Kidney (tissue), 13 donors: ENCODE measurements at regions not wholly inside any gene's neighbourhood (a gene's known extent, or its start where the extent isn't known, plus 50 kb on each side); places are given as distances from the start of the nearest gene placed in this dataset.

Experiments used
- DNase-seq, 5 donors: peaks; one replicate each; pipeline ENCODE4 v3.0.0-alpha.2; 2013 to 2020
- FAIRE-seq: peaks from 2 replicates; lab custom pipeline; 2012; peaks lifted over from hg19 to GRCh38; lab: Jason Lieb, UNC
- H3K27ac ChIP-seq, 2 donors: one replicate each; pipeline ENCODE4 v1.7.0; 2013; ENCODE audit warnings: low read depth in 2 of 2, low read length in 2 of 2, inconsistent platforms in 1 of 2
- H3K27me3 ChIP-seq: one replicate; pipeline ENCODE4 v1.7.1; 2013; ENCODE audit warnings: low read length, inconsistent platforms; ENCODE audit not compliant: control insufficient read depth, insufficient read depth
- H3K36me3 ChIP-seq, 3 donors: one replicate each; pipeline versions ENCODE4 v1.7.0 to v1.7.1; 2013; ENCODE audit warnings: low read length in 3 of 3, control low read depth in 1 of 3, inconsistent platforms in 1 of 3; ENCODE audit not compliant: insufficient read depth in 3 of 3, control insufficient read depth in 2 of 3
- H3K4me1 ChIP-seq, 3 donors: one replicate each; pipeline versions ENCODE4 v1.7.0 to v1.7.1; 2013; ENCODE audit warnings: low read length in 3 of 3, inconsistent platforms in 1 of 3, low read depth in 1 of 3; ENCODE audit not compliant: control insufficient read depth in 2 of 3, insufficient read depth in 2 of 3
- H3K4me3 ChIP-seq, 3 donors: one replicate each; pipeline versions ENCODE4 v1.7.0 to v1.8.1; 2013; ENCODE audit warnings: low read length in 3 of 3, control low read depth in 1 of 3, inconsistent platforms in 1 of 3
- H3K9ac ChIP-seq, 3 donors: one replicate each; pipeline versions ENCODE4 v1.7.0 to v1.7.1; 2013; ENCODE audit warnings: low read length in 3 of 3, control low read depth in 1 of 3, inconsistent platforms in 1 of 3
- H3K9me3 ChIP-seq, 3 donors: one replicate each; pipeline versions ENCODE4 v1.7.0 to v1.7.1; 2013; ENCODE audit warnings: low read length in 3 of 3, control low read depth in 1 of 3, inconsistent platforms in 1 of 3; ENCODE audit not compliant: control insufficient read depth in 2 of 3, insufficient read depth in 1 of 3
- intact Hi-C: fragments of 100-400 bp; cut with DNase I; formaldehyde crosslinking; loops from one replicate; pipeline ENCODE4 v1.11.1; 2022
- TF ChIP-seq, protein P1 (sequence below): IDR thresholded peaks from 3 replicates; pipeline ENCODE4 v1.5.1; 2012; ENCODE audit warnings: mild to moderate bottlenecking, moderate library complexity, borderline replicate concordance; ENCODE audit not compliant: insufficient read depth; ENCODE audit errors: extremely low read depth
- donor health status: control.
- donor health status: control.
- donor health status: control.
- donor health status: control.
- donor health status: control.
- donor health status: DM: yes; HTN: yes; CAD: no.
- donor health status: Normal renal cell carcinoma (clear cell type).

DNA sequence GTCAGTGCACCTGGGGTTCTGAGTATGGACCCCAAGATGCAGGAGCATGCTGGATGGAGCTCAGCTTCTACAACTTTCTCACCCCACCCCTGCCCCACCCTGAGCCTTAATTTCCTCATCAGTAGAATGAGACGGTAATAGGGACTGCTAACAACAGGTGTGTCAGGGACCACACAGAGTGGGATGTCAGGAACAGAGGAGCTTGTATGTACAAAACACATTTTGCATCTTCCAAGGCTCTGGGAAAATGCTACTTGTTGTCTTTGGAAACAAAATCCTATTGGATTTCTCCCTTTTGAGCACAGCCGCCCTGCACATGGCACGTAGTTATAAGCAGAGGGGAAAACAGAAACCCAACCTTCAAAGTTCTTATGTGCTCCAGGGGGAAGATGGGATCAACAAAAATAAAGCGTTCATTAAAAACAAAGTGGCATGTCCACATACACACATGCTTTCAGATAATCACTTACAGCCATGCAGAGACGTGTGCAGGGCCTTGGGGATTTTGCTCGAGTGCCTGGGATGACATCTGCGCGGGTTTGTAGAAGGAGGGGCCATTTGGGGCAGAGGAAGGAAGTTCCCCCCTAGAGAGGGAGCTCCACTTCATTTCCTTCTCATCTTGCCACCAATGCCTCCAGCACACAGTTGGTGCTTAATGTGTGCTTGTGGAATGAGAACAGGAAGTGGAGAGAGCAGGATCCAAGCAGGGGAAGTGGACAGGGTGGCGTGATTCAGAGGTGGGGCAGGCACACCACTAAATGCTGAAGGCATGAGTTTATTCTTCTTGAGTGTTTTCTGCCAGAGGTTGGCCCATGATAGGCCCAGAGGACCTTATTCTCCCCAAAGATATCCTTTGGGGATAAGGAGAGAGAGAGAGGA is 138.9 kb downstream of the SMIM20 start:
- no peak overlapping the region for H3K4me3 ChIP-seq
- no peaks in the 10 kb centered on the region for H3K9me3 ChIP-seq
- no peaks in the 10 kb centered on the region for H3K4me1 ChIP-seq
- no peaks in the 10 kb centered on the region for H3K36me3 ChIP-seq
- H3K9ac ChIP-seq = no peak overlapping the region
- no peak overlapping the region for H3K27ac ChIP-seq
- TF ChIP-seq, protein P1, sequence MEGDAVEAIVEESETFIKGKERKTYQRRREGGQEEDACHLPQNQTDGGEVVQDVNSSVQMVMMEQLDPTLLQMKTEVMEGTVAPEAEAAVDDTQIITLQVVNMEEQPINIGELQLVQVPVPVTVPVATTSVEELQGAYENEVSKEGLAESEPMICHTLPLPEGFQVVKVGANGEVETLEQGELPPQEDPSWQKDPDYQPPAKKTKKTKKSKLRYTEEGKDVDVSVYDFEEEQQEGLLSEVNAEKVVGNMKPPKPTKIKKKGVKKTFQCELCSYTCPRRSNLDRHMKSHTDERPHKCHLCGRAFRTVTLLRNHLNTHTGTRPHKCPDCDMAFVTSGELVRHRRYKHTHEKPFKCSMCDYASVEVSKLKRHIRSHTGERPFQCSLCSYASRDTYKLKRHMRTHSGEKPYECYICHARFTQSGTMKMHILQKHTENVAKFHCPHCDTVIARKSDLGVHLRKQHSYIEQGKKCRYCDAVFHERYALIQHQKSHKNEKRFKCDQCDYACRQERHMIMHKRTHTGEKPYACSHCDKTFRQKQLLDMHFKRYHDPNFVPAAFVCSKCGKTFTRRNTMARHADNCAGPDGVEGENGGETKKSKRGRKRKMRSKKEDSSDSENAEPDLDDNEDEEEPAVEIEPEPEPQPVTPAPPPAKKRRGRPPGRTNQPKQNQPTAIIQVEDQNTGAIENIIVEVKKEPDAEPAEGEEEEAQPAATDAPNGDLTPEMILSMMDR = no peak
- intact Hi-C loops = no loop called here
- FAIRE-seq = no peak
- H3K27me3 ChIP-seq = no peaks in the 10 kb centered on the region
- no peak for DNase-seq

DNA sequence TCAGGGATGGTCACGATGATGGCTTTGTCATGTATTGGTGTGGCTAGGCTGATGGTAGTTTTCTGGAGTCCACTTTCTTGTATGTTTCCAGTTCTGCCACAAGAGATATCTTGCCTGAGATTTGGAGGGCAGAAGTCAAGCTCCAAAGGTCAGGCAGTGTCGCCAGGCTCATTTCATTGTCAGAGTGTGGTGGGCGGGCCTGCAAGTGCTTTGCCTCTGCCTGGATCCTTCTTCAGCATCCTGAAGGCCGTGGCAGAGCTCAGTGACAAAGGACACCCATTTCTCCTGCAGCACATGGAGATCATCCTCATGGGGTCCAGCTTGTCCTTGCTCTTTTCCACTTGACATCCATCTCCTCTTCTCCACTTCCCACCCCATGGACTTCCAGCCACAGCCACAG is 139.7 kb downstream of the SMIM20 start:
- TF ChIP-seq, protein P1 = no peak
- no peak overlapping the region for H3K4me3 ChIP-seq
- no peaks in the 10 kb centered on the region for H3K4me1 ChIP-seq
- H3K27ac ChIP-seq = no peak overlapping the region
- DNase-seq = no peak
- H3K27me3 ChIP-seq = no peaks in the 10 kb centered on the region
- intact Hi-C loops = no loop called here
- no peak for FAIRE-seq
- H3K9me3 ChIP-seq = no peaks in the 10 kb centered on the region
- no peak overlapping the region for H3K9ac ChIP-seq
- H3K36me3 ChIP-seq = no peaks in the 10 kb centered on the region

GRCh38 chr4:26055855-26056254 is 141.8 kb downstream of the SMIM20 start:
- TF ChIP-seq, protein P1 = no peak
- FAIRE-seq = no peak
- intact Hi-C loops = no loop called here
- Histone ChIP-seq H3K4me1 (no peaks in the 10 kb centered on the region), H3K9ac (no peak overlapping the region), H3K27me3 (no peaks in the 10 kb centered on the region), H3K9me3 (no peaks in the 10 kb centered on the region), H3K4me3 (no peak overlapping the region), H3K36me3 (no peaks in the 10 kb centered on the region), H3K27ac (no peak overlapping the region)
- DNase-seq = no peak
